IMR-90 (cell line): ENCODE measurements at regions not wholly inside any gene's neighbourhood (a gene's known extent, or its start where the extent isn't known, plus 50 kb on each side); places are given as distances from the start of the nearest gene placed in this dataset.

Experiments
- ATAC-seq: fragments of 200-7000 bp; cut with Tn5 transposase; 2 replicates; pipeline ENCODE4 v1.9.1; 2020; ENCODE audit warnings: low read depth, mild to moderate bottlenecking, moderate library complexity
- BruUV-seq: library from RNA; stranded (reverse); fragments of 400-500 nt; replicated peaks from 2 replicates; lab custom pipeline; 2021; lab: Mats Ljungman, UMichigan
- CTCF ChIA-PET: fragments of 300-600 bp; formaldehyde crosslinking; extraction: SDS; loops from one replicate; lab custom pipeline; 2021; ENCODE audit warnings: antibody characterized with exemption; lab: Yijun Ruan, JAX
- POLR2A ChIA-PET: fragments of 300-600 bp; sonication (Branson Sonifier 250); formaldehyde crosslinking; loops from one replicate; lab custom pipeline; 2022; ENCODE audit warnings: antibody characterized with exemption; ENCODE audit not compliant: unreplicated experiment; lab: Charles Lee
- DNase-seq: peaks from one replicate; pipeline ENCODE4 v3.0.0; 2013
- H2AFZ ChIP-seq: replicated peaks from 2 replicates; pipeline ENCODE3; 2013; ENCODE audit warnings: low read length, mild to moderate bottlenecking; ENCODE audit not compliant: poor library complexity
- H2AK5ac ChIP-seq: 2 replicates; pipeline ENCODE4 v1.6.1; 2013; ENCODE audit warnings: low read depth, low read length, inconsistent platforms
- H2AK9ac ChIP-seq: replicated peaks from 2 replicates; pipeline ENCODE3; 2013; ENCODE audit warnings: mild to moderate bottlenecking, low read depth, low read length, moderate library complexity; ENCODE audit not compliant: poor library complexity
- H2BK120ac ChIP-seq: 2 replicates; pipeline ENCODE4 v1.6.1; 2013; ENCODE audit warnings: low read depth, low read length, inconsistent platforms
- H2BK15ac ChIP-seq: 3 replicates; pipeline ENCODE4 v1.6.1; 2013; ENCODE audit warnings: low read depth, low read length, inconsistent platforms
- H2BK20ac ChIP-seq: 2 replicates; pipeline ENCODE4 v1.6.1; 2013; ENCODE audit warnings: low read depth, mild to moderate bottlenecking, inconsistent platforms, low read length, moderate library complexity
- H2BK5ac ChIP-seq: 2 replicates; pipeline ENCODE4 v1.6.1; 2013; ENCODE audit warnings: mild to moderate bottlenecking, low read depth, low read length, inconsistent platforms; ENCODE audit not compliant: poor library complexity, severe bottlenecking
- H3K14ac ChIP-seq: replicated peaks from 2 replicates; pipeline ENCODE4 v1.6.1; 2013; ENCODE audit warnings: low read depth, low read length, inconsistent platforms
- H3K18ac ChIP-seq: 2 replicates; pipeline ENCODE4 v1.6.1; 2013; ENCODE audit warnings: low read depth, low read length, control low read depth
- H3K23ac ChIP-seq: 2 replicates; pipeline ENCODE4 v1.6.1; 2013; ENCODE audit warnings: low read depth, low read length, inconsistent platforms
- H3K27ac ChIP-seq: 2 replicates; pipeline ENCODE4 v1.5.1; 2013; ENCODE audit warnings: mild to moderate bottlenecking, control low read depth, low read length; ENCODE audit not compliant: insufficient read depth
- H3K27me3 ChIP-seq: 2 replicates; pipeline ENCODE4 v1.6.1; 2013; ENCODE audit warnings: low read length; ENCODE audit not compliant: control insufficient read depth, insufficient read depth
- H3K36me3 ChIP-seq: 2 replicates; pipeline ENCODE4 v1.6.1; 2013; ENCODE audit warnings: low read length, mixed read lengths; ENCODE audit not compliant: control insufficient read depth, insufficient read depth
- H3K4ac ChIP-seq: 2 replicates; pipeline ENCODE4 v1.6.1; 2013; ENCODE audit warnings: low read depth, low read length, inconsistent platforms
- H3K4me1 ChIP-seq: 2 replicates; pipeline ENCODE4 v1.6.1; 2013; ENCODE audit warnings: low read length, mixed read lengths; ENCODE audit not compliant: control insufficient read depth, insufficient read depth
- H3K4me2 ChIP-seq: 2 replicates; pipeline ENCODE4 v1.6.1; 2013; ENCODE audit warnings: low read depth, mild to moderate bottlenecking, control low read depth, low read length, moderate library complexity
- H3K4me3 ChIP-seq: 2 replicates; pipeline ENCODE4 v1.5.1; 2013; ENCODE audit warnings: low read depth, mild to moderate bottlenecking, control low read depth, low read length, moderate library complexity; ENCODE audit not compliant: insufficient read depth
- H3K56ac ChIP-seq: 2 replicates; pipeline ENCODE4 v1.6.1; 2013; ENCODE audit warnings: low read length, inconsistent platforms; ENCODE audit not compliant: insufficient read depth; ENCODE audit errors: extremely low read depth
- H3K79me1 ChIP-seq, 2 experiments: 2 replicates each; pipeline ENCODE4 v1.6.1; 2013; ENCODE audit warnings: low read length in 2 of 2, inconsistent platforms in 1 of 2, low read depth in 1 of 2
- H3K9ac ChIP-seq: 2 replicates; pipeline ENCODE4 v1.6.1; 2013; ENCODE audit warnings: low read depth, low read length, control low read depth
- H3K9me1 ChIP-seq: 2 replicates; pipeline ENCODE4 v1.6.1; 2013; ENCODE audit warnings: low read length, inconsistent platforms; ENCODE audit not compliant: insufficient read depth
- H3K9me3 ChIP-seq: 2 replicates; pipeline ENCODE4 v1.6.1; 2013; ENCODE audit warnings: low read length; ENCODE audit not compliant: control insufficient read depth, insufficient read depth
- H4K20me1 ChIP-seq: 2 replicates; pipeline ENCODE4 v1.6.1; 2013; ENCODE audit warnings: low read length, inconsistent platforms; ENCODE audit not compliant: insufficient read depth
- H4K5ac ChIP-seq: 2 replicates; pipeline ENCODE4 v1.6.1; 2013; ENCODE audit warnings: mild to moderate bottlenecking, low read depth, low read length, control low read depth
- H4K8ac ChIP-seq, 2 experiments: 2 replicates each; pipeline ENCODE4 v1.6.1; 2013; ENCODE audit warnings: low read depth in 2 of 2, low read length in 2 of 2, control low read depth in 1 of 2, inconsistent platforms in 1 of 2
- H4K91ac ChIP-seq: 2 replicates; pipeline ENCODE4 v1.6.1; 2013; ENCODE audit warnings: low read depth, low read length, inconsistent platforms; ENCODE audit not compliant: insufficient read depth
- CEBPB ChIP-seq: IDR thresholded peaks from 2 replicates; pipeline ENCODE4 v1.6.1; 2012; ENCODE audit warnings: low read depth, low read length, improper control_type of control experiment
- CHD1 ChIP-seq: IDR thresholded peaks from 2 replicates; pipeline ENCODE4 v1.6.1; 2012; ENCODE audit warnings: low read depth, low read length, improper control_type of control experiment
- ELK1 ChIP-seq: fragments of 150-350 bp; IDR thresholded peaks from 2 replicates; pipeline ENCODE4 v1.6.1; 2016; ENCODE audit warnings: low read depth, mild to moderate bottlenecking, low read length, moderate library complexity, borderline replicate concordance
- MAZ ChIP-seq: IDR thresholded peaks from 2 replicates; pipeline ENCODE4 v1.6.1; 2012; ENCODE audit warnings: low read depth, mild to moderate bottlenecking, low read length, improper control_type of control experiment, moderate library complexity, borderline replicate concordance
- MXI1 ChIP-seq: IDR thresholded peaks from 2 replicates; pipeline ENCODE4 v1.6.1; 2012; ENCODE audit warnings: low read depth, mild to moderate bottlenecking, low read length, moderate library complexity, borderline replicate concordance
- RAD21 ChIP-seq: IDR thresholded peaks from 2 replicates; pipeline ENCODE4 v1.6.1; 2012; ENCODE audit warnings: low read length, improper control_type of control experiment
- RFX5 ChIP-seq: IDR thresholded peaks from 2 replicates; pipeline ENCODE4 v1.8.0; 2012; ENCODE audit warnings: low read depth, mild to moderate bottlenecking, low read length, moderate library complexity
- SMC3 ChIP-seq: fragments of 150-350 bp; IDR thresholded peaks from 2 replicates; pipeline ENCODE4 v1.6.1; 2016; ENCODE audit warnings: low read depth, mild to moderate bottlenecking, antibody characterized with exemption, low read length, moderate library complexity
- USF2 ChIP-seq: fragments of 150-350 bp; IDR thresholded peaks from 2 replicates; pipeline ENCODE4 v1.6.1; 2017; ENCODE audit warnings: mild to moderate bottlenecking, antibody characterized with exemption, low read length, low read depth
- WGBS, 2 experiments: methylation state at CpG; one replicate each; pipeline versions ENCODE4 v1.1.5 to v1.1.7; 2013; ENCODE audit warnings: missing lambda C conversion rate in 2 of 2; ENCODE audit not compliant: insufficient read length in 1 of 2; ENCODE audit errors: extremely low coverage in 2 of 2; 5-methylcytosine and 5-hydroxymethylcytosine counted together
- dilution Hi-C: fragments of 300-500 bp; cut with HindIII; formaldehyde crosslinking; loops from one replicate; pipeline ENCODE4 v1.14.3; 2018; ENCODE audit warnings: low sequenced_read_pairs; ENCODE audit not compliant: unreplicated experiment
- in situ Hi-C: fragments of 300-500 bp; cut with MboI; formaldehyde crosslinking; loops from 3 replicates; pipeline ENCODE4 v1.14.3; 2019; ENCODE audit warnings: low sequenced_read_pairs, inconsistent platforms, mixed read lengths
- intact Hi-C: fragments of 100-400 bp; cut with micrococcal nuclease; formaldehyde crosslinking; loops from 2 replicates; pipeline ENCODE4 v1.10.0; 2022

- no TSS peak for BruUV-seq
- H3K56ac ChIP-seq: no peak overlapping the region
- no peak overlapping the region for H4K5ac ChIP-seq
- no peak overlapping the region for H2BK120ac ChIP-seq
- no peak overlapping the region for H3K18ac ChIP-seq
- WGBS, 2 experiments: 63% methylated on average over 2 of the region's 3 CpGs; no CpG with 5 or more reads in 1 of the 2 experiments
- dilution Hi-C loops (no loop called here), intact Hi-C loops (no loop called here), in situ Hi-C loops (loop anchor here (25.0 kb wide), 1 partner anchor 260 kb away; no protein-coding TSS in a partner anchor)
- TF ChIP-seq USF2 (no peak), CEBPB (no peak), ELK1 (no peak), RAD21 (no peak), CHD1 (no peak), RFX5 (no peak), SMC3 (no peak), MAZ (no peak), MXI1 (no peak)
- H3K9me1 ChIP-seq: no peaks in the 10 kb centered on the region
- H2AK5ac ChIP-seq: no peak overlapping the region
- DNase-seq (no peak), ATAC-seq (no peak)
- no peaks in the 10 kb centered on the region for H3K4me1 ChIP-seq
- no peak overlapping the region for H2AFZ ChIP-seq
- H3K27me3 ChIP-seq: no peaks in the 10 kb centered on the region
- H3K27ac ChIP-seq: no peak overlapping the region
- no peak overlapping the region for H2BK5ac ChIP-seq
- H3K14ac ChIP-seq: no peak overlapping the region
- H3K4me2 ChIP-seq: no peak overlapping the region
- H2BK20ac ChIP-seq: no peak overlapping the region
- ChIA-PET CTCF (interaction anchor here (1.5 kb wide), 1 partner anchor 17 kb away, joined by 5 read pairs; no protein-coding TSS in a partner anchor), POLR2A (no interaction called here)
- H4K20me1 ChIP-seq: no peaks in the 10 kb centered on the region
- no peak overlapping the region for H3K23ac ChIP-seq
- H2AK9ac ChIP-seq: no peak overlapping the region
- H3K9me3 ChIP-seq: no peaks in the 10 kb centered on the region
- no peak overlapping the region for H4K8ac ChIP-seq
- no peak overlapping the region for H3K4ac ChIP-seq
- H3K4me3 ChIP-seq: no peak overlapping the region
- no peak overlapping the region for H4K91ac ChIP-seq
- no peaks in the 10 kb centered on the region for H3K79me1 ChIP-seq
- no peak overlapping the region for H3K9ac ChIP-seq
- no peaks in the 10 kb centered on the region for H3K36me3 ChIP-seq
- H2BK15ac ChIP-seq: no peak overlapping the region
Observed at GRCh38 chr3:40597441-40597840, 72.7 kb downstream of the ZNF621 start.
